ENCODE measurements at regions not wholly inside any gene's neighbourhood (a gene's known extent, or its start where the extent isn't known, plus 50 kb on each side); places are given as distances from the start of the nearest gene placed in this dataset.
"Not testable (repeated sequence)": the region's sequence is repeated elsewhere in the genome, so short reads cannot be mapped to it uniquely, and the experiment has no call there.

DNA sequence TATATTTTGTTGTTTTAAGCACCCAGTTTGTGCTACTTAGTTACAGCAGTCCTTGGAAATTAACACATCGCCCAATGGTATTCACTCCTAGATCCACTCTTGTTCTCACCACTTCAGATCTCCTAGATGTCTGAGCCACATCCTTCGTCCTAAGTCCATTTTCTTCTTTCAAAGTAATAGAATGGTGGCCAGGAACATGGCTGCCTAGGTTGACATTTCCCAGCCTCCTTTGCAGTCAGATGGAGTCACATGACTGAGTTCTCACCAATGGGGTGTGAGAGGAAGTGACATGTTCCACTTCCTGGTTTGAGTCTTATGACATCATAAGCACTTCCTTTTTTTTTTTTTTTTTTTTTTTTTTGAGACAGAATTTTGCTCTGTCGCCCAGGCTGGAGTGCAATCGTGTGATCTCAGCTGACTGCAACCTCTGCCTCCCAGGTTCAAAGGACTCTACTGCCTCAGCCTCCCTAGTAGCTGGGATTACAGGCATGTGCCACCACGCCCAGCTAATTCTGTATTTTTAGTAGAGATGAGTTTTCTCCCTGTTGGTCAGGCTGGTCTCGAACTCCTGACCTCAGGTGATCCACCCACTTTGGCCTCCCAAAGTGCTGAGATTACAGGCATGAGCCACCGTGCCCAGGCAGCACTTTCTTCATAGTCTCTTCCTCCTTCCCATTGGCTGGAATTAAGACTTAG lies 91.7 kb upstream of the MRI1 start:
- not testable (repeated sequence) for H3K27ac ChIP-seq (ENCODE audit: low read depth, low read length); H3K4me1 ChIP-seq (ENCODE audit: insufficient read depth, low read length); H3K4me3 ChIP-seq (ENCODE audit: insufficient read depth, low read depth, low read length); H3K4me2 ChIP-seq (ENCODE audit: low read length); H3K27me3 ChIP-seq (ENCODE audit: insufficient read depth, low read length); H4K20me1 ChIP-seq (ENCODE audit: insufficient read depth, low read length); H3K79me2 ChIP-seq (ENCODE audit: insufficient read depth, low read length); H3K36me3 ChIP-seq (ENCODE audit: insufficient read depth, low read length); H3K9me3 ChIP-seq (ENCODE audit: insufficient read depth, low read depth, low read length); H3K27ac Mint-ChIP-seq (ENCODE audit: unreplicated experiment); H3K9me3 Mint-ChIP-seq (ENCODE audit: unreplicated experiment); H3K9ac ChIP-seq (ENCODE audit: low read length); H3K4me1 Mint-ChIP-seq (ENCODE audit: low read depth, unreplicated experiment); H3K27me3 Mint-ChIP-seq (ENCODE audit: low read depth, unreplicated experiment); H3K36me3 Mint-ChIP-seq (ENCODE audit: low read depth, unreplicated experiment); H3K4me3 Mint-ChIP-seq (ENCODE audit: unreplicated experiment); FAIRE-seq
- peak; percentile 9 for DNase-seq (ENCODE audit: low read depth)
- H2AFZ ChIP-seq (ENCODE audit: low read depth, low read length): peak overlapping the region; percentile 37

DNA sequence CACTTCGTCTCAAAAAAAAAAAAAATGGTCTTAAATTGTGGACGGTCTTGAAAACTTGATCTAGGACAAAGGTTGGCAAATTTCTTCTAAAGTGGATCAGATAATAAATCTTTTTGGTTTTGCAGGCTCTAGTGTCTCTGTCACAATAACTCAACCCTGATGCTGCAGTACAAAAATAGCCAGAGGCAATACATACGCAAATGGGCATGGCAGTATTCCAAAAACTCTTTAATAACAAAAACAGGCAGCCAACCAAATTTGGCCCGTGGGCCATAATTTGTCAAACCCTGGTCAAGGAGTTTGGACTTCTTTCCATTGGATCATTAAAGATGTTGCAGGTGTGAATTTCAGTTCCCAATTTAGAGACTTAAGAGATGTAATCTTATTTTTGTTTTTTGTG lies 93.5 kb upstream of the MRI1 start:
- H4K20me1 ChIP-seq (ENCODE audit: insufficient read depth, low read length): no peaks in the 10 kb centered on the region
- no peak overlapping the region for H3K4me2 ChIP-seq (ENCODE audit: low read length)
- no peak for FAIRE-seq
- no peak overlapping the region for H3K9ac ChIP-seq (ENCODE audit: low read length)
- no peak for DNase-seq (ENCODE audit: low read depth)
- no peaks in the 10 kb centered on the region for H3K4me1 ChIP-seq (ENCODE audit: insufficient read depth, low read length)
- H3K27ac ChIP-seq (ENCODE audit: low read depth, low read length): no peak overlapping the region
- H3K9me3 ChIP-seq (ENCODE audit: insufficient read depth, low read depth, low read length): no peaks in the 10 kb centered on the region
- TF ChIP-seq, protein P1, sequence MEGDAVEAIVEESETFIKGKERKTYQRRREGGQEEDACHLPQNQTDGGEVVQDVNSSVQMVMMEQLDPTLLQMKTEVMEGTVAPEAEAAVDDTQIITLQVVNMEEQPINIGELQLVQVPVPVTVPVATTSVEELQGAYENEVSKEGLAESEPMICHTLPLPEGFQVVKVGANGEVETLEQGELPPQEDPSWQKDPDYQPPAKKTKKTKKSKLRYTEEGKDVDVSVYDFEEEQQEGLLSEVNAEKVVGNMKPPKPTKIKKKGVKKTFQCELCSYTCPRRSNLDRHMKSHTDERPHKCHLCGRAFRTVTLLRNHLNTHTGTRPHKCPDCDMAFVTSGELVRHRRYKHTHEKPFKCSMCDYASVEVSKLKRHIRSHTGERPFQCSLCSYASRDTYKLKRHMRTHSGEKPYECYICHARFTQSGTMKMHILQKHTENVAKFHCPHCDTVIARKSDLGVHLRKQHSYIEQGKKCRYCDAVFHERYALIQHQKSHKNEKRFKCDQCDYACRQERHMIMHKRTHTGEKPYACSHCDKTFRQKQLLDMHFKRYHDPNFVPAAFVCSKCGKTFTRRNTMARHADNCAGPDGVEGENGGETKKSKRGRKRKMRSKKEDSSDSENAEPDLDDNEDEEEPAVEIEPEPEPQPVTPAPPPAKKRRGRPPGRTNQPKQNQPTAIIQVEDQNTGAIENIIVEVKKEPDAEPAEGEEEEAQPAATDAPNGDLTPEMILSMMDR (IDR thresholded peaks at IDR 0.05; ENCODE audit: insufficient read depth, low read depth, low read length): no peak
- TF ChIP-seq EZH2 (IDR thresholded peaks at IDR 0.05; ENCODE audit: insufficient read depth, low read length): no peak
- Mint-ChIP-seq H3K9me3 (ENCODE audit: unreplicated experiment) (peaks cover 4% of the 10 kb centered on the region), H3K27ac (ENCODE audit: unreplicated experiment) (no peak overlapping the region), H3K4me1 (ENCODE audit: low read depth, unreplicated experiment) (no peaks in the 10 kb centered on the region), H3K27me3 (ENCODE audit: low read depth, unreplicated experiment) (peaks cover 6% of the 10 kb centered on the region), H3K36me3 (ENCODE audit: low read depth, unreplicated experiment) (peaks cover 2% of the 10 kb centered on the region), H3K4me3 (ENCODE audit: unreplicated experiment) (no peak overlapping the region)
- H3K79me2 ChIP-seq (ENCODE audit: insufficient read depth, low read length): no peaks in the 10 kb centered on the region
- no peak overlapping the region for H2AFZ ChIP-seq (ENCODE audit: low read depth, low read length)
- no peak overlapping the region for H3K4me3 ChIP-seq (ENCODE audit: insufficient read depth, low read depth, low read length)
- no peaks in the 10 kb centered on the region for H3K27me3 ChIP-seq (ENCODE audit: insufficient read depth, low read length)
- H3K36me3 ChIP-seq (ENCODE audit: insufficient read depth, low read length): no peaks in the 10 kb centered on the region

DNA sequence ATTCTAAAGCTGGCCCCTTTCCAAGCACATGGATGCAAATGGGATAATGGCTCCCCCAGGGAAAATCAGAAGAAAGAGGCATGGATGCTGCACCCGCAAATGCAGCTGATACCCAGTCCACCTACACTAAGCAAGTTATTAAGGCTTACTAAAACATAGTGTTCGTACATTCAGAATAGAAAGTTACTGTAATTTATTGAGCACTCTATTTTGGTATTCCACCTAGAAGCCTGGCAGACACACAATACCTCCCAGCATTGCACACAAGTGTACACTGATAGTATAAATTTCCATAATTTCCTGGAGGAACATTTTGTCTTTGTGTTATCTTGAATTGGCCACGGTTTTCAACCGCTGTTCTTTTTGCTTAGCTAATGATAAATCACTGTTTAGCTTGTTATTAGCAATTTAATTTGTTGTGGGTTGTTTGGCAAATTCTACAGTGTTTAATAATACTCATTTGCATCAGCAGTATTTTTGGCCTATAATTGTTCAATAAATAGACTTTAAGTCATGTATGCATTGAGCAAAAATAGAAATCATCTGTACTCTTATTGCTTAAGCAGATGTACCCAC lies 94.5 kb upstream of the MRI1 start:
- Histone ChIP-seq H3K79me2 (ENCODE audit: insufficient read depth, low read length) (no peaks in the 10 kb centered on the region), H3K27ac (ENCODE audit: low read depth, low read length) (no peak overlapping the region), H4K20me1 (ENCODE audit: insufficient read depth, low read length) (no peaks in the 10 kb centered on the region), H3K36me3 (ENCODE audit: insufficient read depth, low read length) (no peaks in the 10 kb centered on the region), H3K9me3 (ENCODE audit: insufficient read depth, low read depth, low read length) (no peaks in the 10 kb centered on the region), H2AFZ (ENCODE audit: low read depth, low read length) (no peak overlapping the region), H3K9ac (ENCODE audit: low read length) (no peak overlapping the region), H3K4me3 (ENCODE audit: insufficient read depth, low read depth, low read length) (no peak overlapping the region), H3K4me2 (ENCODE audit: low read length) (no peak overlapping the region), H3K4me1 (ENCODE audit: insufficient read depth, low read length) (no peaks in the 10 kb centered on the region), H3K27me3 (ENCODE audit: insufficient read depth, low read length) (no peaks in the 10 kb centered on the region)
- DNase-seq (ENCODE audit: low read depth) (no peak), FAIRE-seq (no peak)
- no peak overlapping the region for H3K4me3 Mint-ChIP-seq (ENCODE audit: unreplicated experiment)
- H3K27ac Mint-ChIP-seq (ENCODE audit: unreplicated experiment): no peak overlapping the region
- peaks cover 2% of the 10 kb centered on the region for H3K36me3 Mint-ChIP-seq (ENCODE audit: low read depth, unreplicated experiment)
- H3K4me1 Mint-ChIP-seq (ENCODE audit: low read depth, unreplicated experiment): no peaks in the 10 kb centered on the region
- H3K27me3 Mint-ChIP-seq (ENCODE audit: low read depth, unreplicated experiment): peaks cover 6% of the 10 kb centered on the region
- no peak for TF ChIP-seq EZH2 (IDR thresholded peaks at IDR 0.05; ENCODE audit: insufficient read depth, low read length)
- TF ChIP-seq, protein P1 (IDR thresholded peaks at IDR 0.05; ENCODE audit: insufficient read depth, low read depth, low read length): no peak
- peaks cover 4% of the 10 kb centered on the region for H3K9me3 Mint-ChIP-seq (ENCODE audit: unreplicated experiment)
